ENCODE measurements at regions not wholly inside any gene's neighbourhood (a gene's known extent, or its start where the extent isn't known, plus 50 kb on each side); places are given as distances from the start of the nearest gene placed in this dataset.
A peak's percentile ranks its signal among the peaks of the same experiment; 100 is the strongest.
"Not testable (repeated sequence)": the region's sequence is repeated elsewhere in the genome, so short reads cannot be mapped to it uniquely, and the experiment has no call there.

GRCh38 chr4:138439143-138439581 is 197.0 kb upstream of the SLC7A11 start:
- no peak for DNase-seq (ENCODE audit: low read depth)

- DNase-seq (ENCODE audit: low read depth): no peak
These were observed 196.5 kb upstream of the SLC7A11 start for GRCh38 chr4:138438608-138439007.

- DNase-seq (ENCODE audit: low read depth): no peak
These were observed 195.2 kb upstream of the SLC7A11 start for GRCh38 chr4:138437263-138437851.

- DNase-seq (ENCODE audit: low read depth): not testable (repeated sequence)
These were observed 193.6 kb upstream of the SLC7A11 start for GRCh38 chr4:138435733-138436132.

- DNase-seq (ENCODE audit: low read depth): not testable (repeated sequence)
These were observed 192.9 kb upstream of the SLC7A11 start for GRCh38 chr4:138435046-138435445.

- no peak for DNase-seq (ENCODE audit: low read depth)
These were observed 186.5 kb upstream of the SLC7A11 start for GRCh38 chr4:138428611-138429010.

- DNase-seq (ENCODE audit: low read depth): no peak
These were observed 184.6 kb upstream of the SLC7A11 start for GRCh38 chr4:138426786-138427185.

- DNase-seq (ENCODE audit: low read depth): no peak
These were observed 178.3 kb upstream of the SLC7A11 start for GRCh38 chr4:138420471-138420870.

- no peak for DNase-seq (ENCODE audit: low read depth)
These were observed 172.1 kb upstream of the SLC7A11 start for GRCh38 chr4:138414202-138414601.

GRCh38 chr4:138413273-138413672 is 171.1 kb upstream of the SLC7A11 start:
- DNase-seq (ENCODE audit: low read depth): no peak

GRCh38 chr4:138412847-138413246 is 170.7 kb upstream of the SLC7A11 start:
- DNase-seq (ENCODE audit: low read depth): no peak

GRCh38 chr4:138410266-138410665 is 168.1 kb upstream of the SLC7A11 start:
- no peak for DNase-seq (ENCODE audit: low read depth)

- DNase-seq (ENCODE audit: low read depth): no peak
These were observed 167.5 kb upstream of the SLC7A11 start for GRCh38 chr4:138409670-138410069.

- no peak for DNase-seq (ENCODE audit: low read depth)
These were observed 166.6 kb upstream of the SLC7A11 start for GRCh38 chr4:138408758-138409157.

- DNase-seq (ENCODE audit: low read depth): no peak
These were observed 165.2 kb upstream of the SLC7A11 start for GRCh38 chr4:138407329-138407728.

- DNase-seq (ENCODE audit: low read depth): no peak
These were observed 164.7 kb upstream of the SLC7A11 start for GRCh38 chr4:138406876-138407275.

GRCh38 chr4:138405934-138406567 is 163.9 kb upstream of the SLC7A11 start:
- DNase-seq (ENCODE audit: low read depth): no peak

- no peak for DNase-seq (ENCODE audit: low read depth)
These were observed 163.3 kb upstream of the SLC7A11 start for GRCh38 chr4:138405466-138405891.

- DNase-seq (ENCODE audit: low read depth): no peak
These were observed 162.7 kb upstream of the SLC7A11 start for GRCh38 chr4:138404801-138405200.

GRCh38 chr4:138404251-138404650 is 162.1 kb upstream of the SLC7A11 start:
- DNase-seq (ENCODE audit: low read depth): no peak

- DNase-seq (ENCODE audit: low read depth): peak; percentile 14
These were observed 159.2 kb upstream of the SLC7A11 start for GRCh38 chr4:138401334-138401733.

GRCh38 chr4:138400543-138400942 is 158.4 kb upstream of the SLC7A11 start:
- DNase-seq (ENCODE audit: low read depth): no peak

GRCh38 chr4:138400066-138400465 is 157.9 kb upstream of the SLC7A11 start:
- DNase-seq (ENCODE audit: low read depth): no peak

- DNase-seq (ENCODE audit: low read depth): no peak
These were observed 156.9 kb upstream of the SLC7A11 start for GRCh38 chr4:138399081-138399480.
